Colon (tissue), 2 donors: ENCODE measurements at regions not wholly inside any gene's neighbourhood (a gene's known extent, or its start where the extent isn't known, plus 50 kb on each side); places are given as distances from the start of the nearest gene placed in this dataset.
"Not testable (repeated sequence)": the region's sequence is repeated elsewhere in the genome, so short reads cannot be mapped to it uniquely, and the experiment has no call there.

Source experiments
- FAIRE-seq: peaks from 2 replicates; lab custom pipeline; 2012; peaks lifted over from hg19 to GRCh38; lab: Jason Lieb, UNC
- donor health status: control.
- donor health status: control.

DNA sequence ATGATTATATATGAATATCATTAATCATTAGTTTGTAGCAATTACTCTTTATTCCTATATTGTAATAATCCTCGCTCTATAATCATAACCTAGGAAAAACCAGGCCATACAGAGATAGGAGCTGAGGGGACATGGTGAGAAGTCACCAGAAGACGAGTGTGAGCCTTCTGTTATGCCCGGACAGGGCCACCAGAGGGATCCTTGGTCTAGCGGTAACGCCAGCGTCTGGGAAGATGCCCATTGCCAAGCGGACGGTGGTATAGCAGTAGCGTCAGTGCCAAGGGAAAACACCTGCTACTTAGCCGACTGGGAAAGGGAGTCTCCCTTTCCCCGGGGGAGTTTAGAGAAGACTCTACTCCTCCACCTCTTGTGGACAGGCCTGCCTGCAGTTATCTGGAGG is 1347.6 kb downstream of the GATA3 start:
- FAIRE-seq = not testable (repeated sequence)

DNA sequence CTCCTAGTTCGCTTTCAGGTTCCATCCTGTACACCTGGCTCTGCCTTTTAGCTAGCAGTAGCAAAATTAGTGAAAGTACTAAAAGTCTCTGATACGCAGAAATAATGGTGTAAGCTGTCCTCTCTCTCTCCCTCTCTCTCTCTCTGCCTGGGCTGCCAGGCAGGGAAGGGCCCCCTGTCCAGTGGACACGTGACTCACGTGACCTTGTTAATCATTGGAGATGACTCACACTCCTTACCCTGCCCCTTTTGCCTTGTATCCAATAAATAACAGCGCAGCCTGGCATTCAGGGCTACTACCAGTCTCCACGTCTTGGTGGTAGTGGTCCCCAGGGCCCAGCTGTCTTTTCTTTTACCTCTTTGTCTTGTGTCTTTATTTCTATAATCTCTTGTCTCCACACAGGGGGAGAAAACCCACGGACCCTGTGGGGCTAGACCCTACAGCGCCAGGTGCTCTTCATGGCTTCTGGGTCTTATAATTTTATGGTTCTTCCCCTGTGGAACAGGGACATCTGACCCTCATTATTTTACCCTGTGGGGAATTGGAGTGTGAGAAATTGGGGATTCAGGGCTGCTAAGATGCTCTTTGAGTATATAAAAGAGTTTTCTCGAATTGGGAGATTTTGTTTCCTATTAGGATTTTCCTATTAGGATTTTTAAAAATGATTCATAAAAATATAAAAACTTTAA is 1348.2 kb downstream of the GATA3 start:
- FAIRE-seq = not testable (repeated sequence)

DNA sequence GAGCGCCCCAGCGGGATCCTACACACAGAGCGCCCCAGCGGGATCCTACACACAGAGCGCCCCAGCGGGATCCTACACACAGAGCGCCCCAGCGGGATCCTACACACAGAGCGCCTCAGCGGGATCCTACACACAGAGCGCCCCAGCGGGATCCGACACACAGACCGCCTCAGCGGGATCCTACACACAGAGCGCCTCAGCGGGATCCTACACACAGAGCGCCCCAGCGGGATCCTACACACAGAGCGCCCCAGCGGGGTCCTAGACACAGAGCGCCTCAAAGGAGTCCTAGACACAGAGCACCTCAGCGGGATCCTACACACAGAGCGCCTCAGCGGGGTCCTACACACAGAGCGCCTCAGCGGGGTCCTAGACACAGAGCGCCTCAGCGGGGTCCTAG is 1352.7 kb downstream of the GATA3 start:
- not testable (repeated sequence) for FAIRE-seq

DNA sequence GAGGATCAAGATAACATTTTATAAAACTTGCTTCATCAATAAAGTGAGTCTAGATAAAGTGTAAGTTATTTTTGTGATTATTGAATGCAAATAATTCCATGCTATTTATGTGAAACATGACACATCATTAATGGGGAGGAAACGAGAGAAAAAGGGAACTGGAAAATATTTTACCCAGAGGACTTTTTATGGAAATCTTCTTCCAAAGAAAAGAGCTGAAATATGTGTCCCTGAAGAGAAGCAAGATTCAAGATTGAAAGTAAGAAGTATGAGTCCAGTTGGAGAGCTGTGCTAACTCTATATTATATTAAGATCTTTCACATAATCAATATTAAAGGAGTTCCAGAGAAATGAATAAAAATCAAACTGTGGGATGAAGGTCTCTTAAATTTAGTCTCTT is 1361.8 kb downstream of the GATA3 start:
- FAIRE-seq = no peak

DNA sequence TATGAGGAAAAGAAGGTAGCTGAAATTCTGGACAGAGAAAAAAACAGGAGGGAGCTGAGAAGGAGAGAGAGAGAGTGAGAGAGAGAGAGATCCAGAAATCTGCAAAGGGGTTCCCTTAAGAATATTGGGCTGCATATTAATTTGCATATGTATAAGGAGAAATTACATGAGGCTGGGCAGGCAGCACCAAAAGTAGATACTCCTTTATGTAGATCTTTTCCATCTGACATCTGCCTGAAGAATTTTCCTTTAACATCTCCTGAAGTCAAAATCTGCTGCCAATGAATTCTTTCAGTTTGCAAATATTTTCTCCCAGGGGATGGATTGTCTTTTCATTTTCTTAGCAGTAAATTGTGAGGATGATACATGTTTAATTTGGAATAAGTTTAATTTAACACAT is 1365.3 kb downstream of the GATA3 start:
- no peak for FAIRE-seq

DNA sequence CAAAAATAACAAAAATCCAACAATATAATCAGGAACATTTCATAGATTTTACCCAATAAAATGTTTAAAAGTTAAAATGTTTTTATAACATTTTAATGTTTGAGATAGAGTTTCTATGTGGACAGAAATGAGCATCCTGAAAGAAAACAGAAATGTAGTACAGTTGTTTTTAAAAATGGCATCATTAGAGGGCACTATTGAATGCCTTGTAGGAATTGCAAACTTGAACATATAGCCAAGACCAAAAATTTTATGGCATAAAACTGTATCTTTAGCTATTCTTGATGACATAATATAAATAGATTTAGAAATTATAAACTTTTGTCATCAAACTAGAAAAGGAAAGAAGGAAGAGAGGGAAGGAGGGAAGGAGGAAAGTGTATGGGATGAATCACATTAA is 1372.7 kb downstream of the GATA3 start:
- peak; percentile 10 for FAIRE-seq

DNA sequence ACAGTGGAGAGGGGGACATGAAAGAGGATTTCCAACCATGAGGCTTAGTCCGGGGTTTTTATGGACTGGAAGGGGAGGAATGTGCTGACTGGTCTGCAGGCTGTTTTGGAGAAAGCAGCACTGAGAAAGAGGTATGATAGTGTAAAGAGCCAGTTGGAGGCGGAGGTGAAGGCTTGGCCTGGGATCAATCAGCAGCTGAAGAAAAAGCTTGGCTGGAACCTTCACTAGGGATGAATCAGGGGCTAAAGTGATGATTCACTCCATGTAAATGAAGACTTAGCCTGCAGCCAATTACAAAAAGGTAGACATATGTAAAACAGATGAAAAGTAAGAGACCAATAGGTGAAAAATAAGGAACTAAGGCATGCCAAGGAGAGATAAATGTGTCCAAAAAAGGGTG is 1382.6 kb downstream of the GATA3 start:
- no peak for FAIRE-seq

DNA sequence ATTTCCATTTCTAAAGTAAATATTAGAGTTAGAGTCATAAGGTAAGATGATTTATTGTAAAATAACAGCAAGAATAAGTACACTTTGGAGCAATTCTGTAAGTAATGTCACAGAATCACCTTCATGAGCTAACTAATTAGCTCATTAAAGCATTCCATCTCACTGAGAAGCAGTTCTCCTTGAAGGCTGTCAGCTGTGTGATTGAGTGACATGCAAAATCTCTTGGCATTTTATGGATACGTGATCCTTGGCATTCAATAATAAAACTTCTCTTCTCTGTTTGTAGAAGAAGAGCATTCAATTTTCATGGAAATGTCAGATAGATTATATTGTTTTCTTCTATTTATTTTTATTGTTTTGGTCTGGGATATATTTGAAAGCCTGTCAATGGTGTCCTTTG is 1389.3 kb downstream of the GATA3 start:
- no peak for FAIRE-seq

DNA sequence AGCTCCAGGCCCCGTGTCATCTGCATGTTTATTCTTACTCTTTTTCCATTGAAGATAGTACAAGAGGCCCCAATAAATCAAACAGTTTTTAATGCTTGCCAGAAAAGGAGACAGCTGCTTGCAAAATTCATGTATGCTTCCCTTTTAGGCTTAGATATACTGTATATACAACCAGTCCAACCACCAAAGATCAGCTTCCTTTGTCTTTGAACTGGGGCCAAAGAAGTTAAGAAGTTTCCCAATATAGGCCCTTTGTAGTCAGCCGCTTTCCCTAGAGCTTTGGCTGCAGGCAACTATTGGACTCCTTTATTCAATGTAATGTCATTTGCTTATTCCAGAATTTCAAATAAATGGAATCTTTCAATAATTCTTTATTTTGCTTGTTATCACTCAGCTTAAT is 1395.0 kb downstream of the GATA3 start:
- no peak for FAIRE-seq

DNA sequence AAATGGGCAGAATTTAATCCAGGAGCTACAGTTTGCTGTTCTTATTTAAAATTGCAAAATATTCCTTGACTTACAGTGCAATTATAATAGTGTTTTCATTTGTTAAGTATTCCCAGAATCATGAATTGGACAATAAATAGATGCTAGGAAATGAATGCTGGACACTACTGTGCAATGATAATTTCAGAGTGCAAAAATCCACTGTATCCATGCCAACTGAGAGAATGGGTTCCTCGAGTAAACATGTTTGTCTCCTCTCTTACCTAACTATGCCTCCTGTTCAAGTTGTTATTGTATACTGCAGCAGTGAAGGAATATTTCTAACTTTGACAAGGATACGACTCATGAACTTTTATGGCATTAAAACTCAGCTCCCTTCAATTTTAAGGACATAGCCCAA is 1396.3 kb downstream of the GATA3 start:
- no peak for FAIRE-seq

DNA sequence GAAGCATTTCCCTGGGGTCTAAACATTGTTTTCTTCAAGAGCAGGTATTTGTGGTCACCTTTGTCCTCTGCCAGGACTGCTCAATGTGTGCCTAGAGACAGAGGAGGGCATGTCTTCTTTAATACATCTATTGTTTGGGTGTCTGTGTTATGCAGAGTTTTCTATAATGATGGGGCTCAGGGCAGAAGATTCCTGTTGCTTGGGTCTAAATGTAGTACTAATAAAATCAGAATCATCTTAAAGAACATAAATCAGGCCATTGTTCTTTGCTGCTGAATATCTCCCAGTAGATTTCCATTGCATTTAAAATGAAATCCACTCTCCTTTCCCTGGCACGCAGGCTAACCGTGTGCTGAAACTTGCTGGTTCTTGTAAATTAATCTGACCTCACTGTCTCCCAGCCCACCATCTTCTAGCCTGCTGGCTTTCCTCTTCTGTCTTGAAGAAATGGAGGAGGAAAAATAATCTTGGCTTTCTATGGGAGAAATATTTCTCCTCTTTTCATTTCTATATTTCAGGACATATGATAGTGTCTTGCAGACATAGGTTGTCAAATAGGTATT is 1396.8 kb downstream of the GATA3 start:
- no peak for FAIRE-seq

DNA sequence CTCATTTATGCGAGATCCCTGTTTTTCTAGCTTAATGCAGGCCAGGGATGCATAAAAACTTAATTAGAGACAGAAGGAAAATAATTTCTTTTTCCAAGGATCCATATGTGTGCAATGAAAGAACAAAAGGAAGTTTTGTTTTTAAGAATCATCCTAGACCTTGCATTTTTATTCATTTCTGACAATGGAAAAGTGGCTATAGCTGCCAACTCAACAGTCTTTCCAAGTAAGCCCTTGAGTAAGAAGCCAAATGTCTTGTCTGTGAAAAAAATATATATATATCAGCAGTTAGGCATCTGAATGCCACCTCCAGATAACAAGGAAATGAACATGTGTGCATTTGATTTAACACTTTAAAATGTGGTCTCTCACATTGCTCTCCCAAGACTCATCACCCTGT is 1397.6 kb downstream of the GATA3 start:
- no peak for FAIRE-seq

DNA sequence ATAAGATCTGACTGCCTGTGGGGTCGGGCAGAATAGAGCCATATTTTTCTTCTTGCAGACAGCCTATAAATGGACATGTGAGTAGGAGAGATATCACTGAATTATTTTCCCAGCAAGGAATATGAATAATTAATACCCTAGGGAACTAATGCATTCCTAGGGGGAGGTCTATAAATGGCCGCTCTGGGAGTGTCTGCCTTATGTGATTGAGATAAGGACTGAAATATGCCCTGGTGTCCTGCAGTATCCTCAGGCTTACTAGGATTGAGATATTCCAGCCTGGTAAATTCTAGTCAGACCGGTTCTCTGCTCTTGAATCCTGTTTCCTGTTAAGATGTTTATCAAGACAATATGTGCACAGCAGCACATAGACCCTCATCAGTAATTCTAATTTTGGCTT is 1399.4 kb downstream of the GATA3 start:
- not testable (repeated sequence) for FAIRE-seq

DNA sequence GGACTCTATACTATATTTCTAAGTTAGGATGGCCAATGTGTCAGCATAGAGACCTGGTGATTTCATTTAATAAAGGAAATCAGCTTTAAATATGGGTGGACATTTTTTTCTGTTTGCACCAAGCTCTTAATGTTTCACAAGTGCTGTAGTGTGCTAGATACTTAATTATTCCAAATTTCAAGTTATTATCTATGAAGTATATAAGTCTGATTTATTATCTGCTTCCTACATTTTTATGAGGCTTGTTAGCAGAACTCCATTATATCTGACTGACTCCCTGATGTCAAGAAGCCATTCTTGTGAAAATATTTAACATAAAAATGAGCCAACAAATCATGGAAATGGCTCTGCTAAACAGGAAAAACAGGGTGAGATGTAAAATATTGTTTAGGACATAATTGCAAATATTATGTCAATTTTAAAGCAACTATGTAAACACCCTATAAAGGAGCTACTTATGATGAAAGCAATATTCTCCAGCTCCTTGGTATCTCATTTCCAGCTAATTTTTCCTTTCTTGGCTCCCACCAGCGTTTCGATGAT is 1415.2 kb downstream of the GATA3 start:
- no peak for FAIRE-seq

DNA sequence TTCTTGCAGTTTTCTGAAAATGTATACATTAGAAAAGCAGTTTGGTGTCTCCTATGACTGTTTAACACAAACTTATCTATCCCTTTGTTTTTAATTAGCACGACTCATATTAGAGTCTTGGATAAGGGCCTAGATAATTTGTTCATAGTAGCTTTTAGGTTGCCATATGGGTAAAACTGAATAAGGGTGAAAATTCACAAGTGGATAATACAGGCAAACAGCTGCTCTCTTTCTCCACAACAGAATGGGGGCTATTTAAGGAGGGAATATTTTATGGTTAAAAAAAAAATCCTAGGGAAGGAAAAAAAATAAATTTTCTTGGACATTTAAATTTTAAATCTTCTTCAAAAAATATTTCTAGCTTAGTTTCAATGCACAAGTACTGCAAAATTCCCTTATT is 1416.1 kb downstream of the GATA3 start:
- FAIRE-seq = no peak

DNA sequence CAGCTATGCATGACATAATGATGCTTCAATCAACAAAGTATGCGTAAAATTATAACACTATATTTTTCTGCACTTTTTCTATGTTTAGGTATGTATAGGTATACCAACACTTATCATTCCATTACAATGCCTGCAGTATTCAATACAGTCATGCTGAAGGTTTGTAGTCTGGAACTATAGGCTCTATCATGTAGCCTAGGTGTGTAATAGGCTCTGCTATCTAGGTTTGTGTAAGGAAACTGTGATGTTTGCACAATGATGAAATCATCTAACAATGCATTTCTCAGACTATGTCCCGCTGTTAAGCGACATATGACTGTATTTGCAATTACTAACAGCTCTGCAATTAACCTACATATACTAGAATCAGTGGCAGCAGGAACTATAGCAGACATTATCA is 1447.5 kb downstream of the GATA3 start:
- no peak for FAIRE-seq

DNA sequence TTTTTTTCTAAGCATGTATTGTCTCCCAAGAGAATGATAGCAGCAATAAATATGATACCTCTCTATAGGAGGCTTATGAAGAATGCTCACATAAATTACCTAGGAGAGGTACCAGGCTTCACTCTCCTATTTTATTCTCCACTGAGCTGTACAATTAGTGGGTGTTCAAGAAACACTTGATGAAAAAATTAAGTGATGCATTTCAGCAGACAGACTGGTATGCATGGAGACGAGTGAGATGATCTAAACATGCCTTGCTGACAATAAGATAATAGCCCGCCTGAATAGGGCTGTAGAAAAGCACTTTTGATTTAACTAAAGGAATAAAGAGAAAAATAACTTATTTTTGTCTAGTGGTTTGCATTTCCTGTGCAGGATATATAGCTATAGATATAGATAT is 1449.7 kb downstream of the GATA3 start:
- no peak for FAIRE-seq

DNA sequence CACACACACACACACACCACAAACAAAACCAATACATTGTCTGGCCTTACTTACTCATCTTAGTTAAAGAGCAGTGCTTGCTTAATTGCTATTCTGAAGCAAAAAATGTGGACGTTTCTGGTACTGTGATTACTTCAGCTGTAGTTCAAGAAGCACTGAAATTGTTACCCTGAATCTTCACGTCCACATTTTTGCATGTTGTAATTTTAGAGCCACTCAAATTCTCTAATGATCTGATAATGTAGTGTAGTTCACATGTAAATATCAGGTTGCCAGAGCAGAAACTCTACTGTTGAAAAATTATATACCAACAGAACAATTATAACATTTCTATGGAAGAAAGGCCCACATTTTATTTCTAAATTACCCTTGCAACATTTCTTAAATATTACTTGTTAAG is 1451.1 kb downstream of the GATA3 start:
- FAIRE-seq = no peak

DNA sequence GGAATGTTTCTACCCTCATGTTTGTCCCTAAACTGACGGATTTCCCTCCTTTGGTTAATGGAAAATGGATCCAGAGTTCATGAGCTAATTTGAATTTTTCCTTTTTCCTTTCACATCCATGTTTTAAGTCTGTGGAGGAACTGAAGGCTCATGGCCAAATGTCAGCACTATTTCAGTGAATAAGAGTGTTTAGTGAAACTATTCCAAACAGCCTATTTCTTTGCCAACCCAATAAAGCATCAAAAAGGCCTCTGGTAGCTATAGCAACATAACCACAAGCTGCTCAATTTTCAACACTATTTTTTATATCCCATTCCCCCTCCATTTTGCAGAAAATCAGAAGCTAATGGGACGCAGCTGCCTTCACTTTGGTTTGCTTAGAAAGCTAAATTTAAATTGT is 1454.1 kb downstream of the GATA3 start:
- FAIRE-seq = no peak

DNA sequence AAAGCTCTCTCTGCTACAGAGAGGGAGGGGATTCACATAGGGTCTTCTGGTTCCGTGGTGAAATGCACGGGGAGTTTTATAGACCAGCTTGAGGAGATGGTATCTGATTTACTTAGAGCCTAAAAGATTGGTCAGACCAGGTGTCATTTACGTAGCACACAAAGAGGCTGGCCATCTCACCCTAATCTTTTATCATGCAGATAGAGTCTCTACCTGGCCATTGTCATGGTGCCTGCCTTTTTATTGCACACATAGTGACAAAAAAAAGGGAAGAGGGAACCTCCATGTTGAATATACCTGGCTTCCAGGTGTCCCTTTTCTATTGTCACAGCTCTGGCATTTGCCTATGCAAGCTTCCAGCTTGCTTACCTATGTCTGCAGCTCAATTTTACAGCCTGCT is 1456.1 kb downstream of the GATA3 start:
- FAIRE-seq = no peak

DNA sequence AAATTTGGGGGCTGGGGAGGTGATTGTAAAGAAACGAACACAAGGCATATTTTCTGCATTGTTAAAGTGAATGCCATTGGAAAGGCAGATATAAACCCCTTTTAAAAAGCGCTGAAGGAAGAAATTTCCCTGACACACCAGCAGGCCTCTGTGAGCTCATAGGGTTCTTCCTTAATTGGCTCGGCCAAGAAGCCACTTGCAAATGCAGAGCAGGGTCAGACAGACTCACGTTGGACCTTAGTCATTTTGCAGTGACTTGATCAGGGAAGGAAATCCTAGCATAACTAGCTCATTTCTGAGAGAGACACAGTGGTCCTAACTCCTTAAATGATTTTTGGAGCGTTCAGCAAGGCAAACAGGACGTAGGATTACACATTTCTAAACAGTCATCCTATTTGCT is 1461.4 kb downstream of the GATA3 start:
- FAIRE-seq = no peak

DNA sequence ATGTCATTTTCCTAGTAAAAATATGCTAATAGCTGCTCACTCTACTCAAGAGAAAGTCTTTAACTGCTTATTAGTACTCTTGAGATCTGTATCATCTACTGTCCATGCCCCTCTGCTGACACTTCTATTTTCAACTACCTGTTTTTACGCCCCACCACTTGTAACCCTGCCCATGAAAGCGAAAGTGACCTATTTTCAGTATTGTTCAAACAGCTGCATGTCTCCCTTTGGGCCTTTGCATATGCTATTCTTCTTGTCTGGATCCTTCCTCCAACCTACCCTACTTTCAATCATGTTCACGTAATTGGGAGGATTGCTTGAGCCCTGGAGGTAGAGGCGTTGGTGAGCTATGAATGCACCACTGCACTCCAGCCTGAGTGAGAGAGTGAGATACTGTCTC is 1481.3 kb downstream of the GATA3 start:
- FAIRE-seq = no peak

DNA sequence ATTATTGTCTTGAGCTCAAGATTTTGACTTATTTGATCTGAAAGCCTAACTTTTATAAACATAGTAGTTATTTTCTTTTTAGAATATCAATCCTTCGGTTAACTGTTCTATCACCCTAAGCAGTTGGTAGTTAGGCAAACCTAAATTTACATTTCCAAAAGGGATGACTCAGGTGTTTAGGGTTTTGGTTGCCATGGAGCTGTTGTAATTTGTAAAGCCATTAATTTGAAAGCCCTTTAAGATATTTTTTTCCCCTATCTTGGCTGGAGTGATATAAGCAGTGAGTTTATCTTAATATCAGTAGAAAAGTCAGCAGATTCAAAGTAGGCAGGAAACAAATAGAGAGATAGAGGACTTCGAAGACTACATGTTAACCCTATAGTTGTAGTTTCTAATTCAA is 1472.6 kb upstream of the CELF2 start:
- no peak for FAIRE-seq
